Adrenal gland (tissue), 5 donors: ENCODE measurements at regions not wholly inside any gene's neighbourhood (a gene's known extent, or its start where the extent isn't known, plus 50 kb on each side); places are given as distances from the start of the nearest gene placed in this dataset.

Experiments used
- CTCF ChIP-seq, 6 experiments: fragments of 450-650 bp in 4 of 6; fragments of 200-600 bp in 2 of 6; sonication (generic) in 1 of 6; IDR thresholded peaks; 1 replicate in 5 of 6; 2 replicates in 1 of 6; pipeline versions ENCODE4 v1.5.1 to v1.8.0; 2016 to 2021; ENCODE audit warnings: antibody characterized with exemption in 6 of 6, mild to moderate bottlenecking in 2 of 6, moderate library complexity in 1 of 6
- POLR2A ChIP-seq, 2 donors: fragments of 450-650 bp; IDR thresholded peaks; one replicate each; pipeline ENCODE4 v1.6.1; 2017; ENCODE audit warnings: antibody characterized with exemption in 2 of 2, mild to moderate bottlenecking in 2 of 2, moderate library complexity in 1 of 2
- donor health status: DM: no; HTN: no; CAD: no.

GRCh38 chr3:70557976-70558375, 245.5 kb upstream of the MDFIC2 start:
- no peak for TF ChIP-seq CTCF (IDR thresholded peaks at IDR 0.05)
- no peak for TF ChIP-seq POLR2A (IDR thresholded peaks at IDR 0.05)
